CD4-positive, CD25-positive, alpha-beta regulatory T cell (primary cell): ENCODE measurements at regions not wholly inside any gene's neighbourhood (a gene's known extent, or its start where the extent isn't known, plus 50 kb on each side); places are given as distances from the start of the nearest gene placed in this dataset.
"Not testable (repeated sequence)": the region's sequence is repeated elsewhere in the genome, so short reads cannot be mapped to it uniquely, and the experiment has no call there.

Experiments used
- ATAC-seq, 2 donors: fragments of 150-1000 bp; cut with Tn5 transposase; one replicate each; pipeline ENCODE4 v1.10.0; 2021; ENCODE audit warnings: low read depth in 2 of 2, moderate number of reproducible peaks in 2 of 2, moderate library complexity in 1 of 2
- DNase-seq, 3 donors: peaks; one replicate each; pipeline versions ENCODE4 v3.0.0 to v3.0.0-alpha.2; 2012 to 2022; ENCODE audit warnings: mixed read lengths in 1 of 3
- H3K27ac ChIP-seq: one replicate; pipeline ENCODE4 v1.7.0; 2013; ENCODE audit warnings: mild to moderate bottlenecking, low read length; ENCODE audit not compliant: insufficient read depth, poor library complexity, severe bottlenecking
- H3K27me3 ChIP-seq: one replicate; pipeline ENCODE4 v1.7.0; 2013; ENCODE audit warnings: low read length; ENCODE audit not compliant: control insufficient read depth, insufficient read depth
- H3K36me3 ChIP-seq: one replicate; pipeline ENCODE4 v1.7.0; 2013; ENCODE audit warnings: mild to moderate bottlenecking, low read length, moderate library complexity; ENCODE audit not compliant: control insufficient read depth, insufficient read depth
- H3K4me1 ChIP-seq: 2 replicates; pipeline ENCODE4 v1.7.0; 2013; ENCODE audit warnings: mild to moderate bottlenecking, low read length; ENCODE audit not compliant: insufficient read depth, control insufficient read depth, poor library complexity, severe bottlenecking
- H3K4me3 ChIP-seq: one replicate; pipeline ENCODE4 v1.7.0; 2013; ENCODE audit warnings: low read depth, mild to moderate bottlenecking, low read length, moderate library complexity
- H3K9me3 ChIP-seq, 2 experiments: 1 replicate in 1 of 2; 2 replicates in 1 of 2; pipeline ENCODE4 v1.7.0; 2013; ENCODE audit warnings: low read length in 2 of 2, mild to moderate bottlenecking in 1 of 2, moderate library complexity in 1 of 2; ENCODE audit not compliant: control insufficient read depth in 2 of 2
- H3K27ac Mint-ChIP-seq, 3 donors: one replicate each; pipeline ENCODE4 v1.8.0; 2020 to 2022; ENCODE audit warnings: mild to moderate bottlenecking in 3 of 3, mixed read lengths in 3 of 3, moderate library complexity in 2 of 3
- H3K27me3 Mint-ChIP-seq: one replicate; pipeline ENCODE4 v1.8.0; 2022; ENCODE audit warnings: mild to moderate bottlenecking, mixed read lengths
- H3K36me3 Mint-ChIP-seq: one replicate; pipeline ENCODE4 v1.8.0; 2020; ENCODE audit warnings: mixed read lengths
- H3K4me1 Mint-ChIP-seq, 4 donors: one replicate each; pipeline ENCODE4 v1.8.0; 2020 to 2022; ENCODE audit warnings: mixed read lengths in 4 of 4, mild to moderate bottlenecking in 1 of 4
- H3K4me3 Mint-ChIP-seq, 4 donors: one replicate each; pipeline ENCODE4 v1.8.0; 2020 to 2022; ENCODE audit warnings: mild to moderate bottlenecking in 4 of 4, mixed read lengths in 4 of 4, moderate library complexity in 3 of 4
- H3K9me3 Mint-ChIP-seq, 7 donors: one replicate each; pipeline ENCODE4 v1.8.0; 2020 to 2022; ENCODE audit warnings: mixed read lengths in 7 of 7, mild to moderate bottlenecking in 3 of 7, moderate library complexity in 2 of 7

DNA sequence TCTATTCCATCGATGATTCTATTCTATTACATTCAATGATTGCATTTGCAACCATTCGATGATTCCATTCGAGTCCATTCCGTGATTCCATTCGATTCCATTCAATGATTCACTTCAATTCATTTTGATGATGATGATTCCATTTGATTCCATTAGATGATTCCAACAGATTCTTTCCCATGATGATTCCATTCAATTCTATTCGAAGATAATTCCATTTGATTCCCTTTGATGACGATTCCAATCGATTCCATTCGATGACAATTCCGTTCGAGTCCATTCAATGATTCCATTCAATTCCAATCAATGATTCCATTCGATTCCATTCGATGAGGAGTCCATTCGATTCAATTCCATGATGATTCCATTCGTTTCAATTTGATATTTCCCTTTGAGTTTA lies 1088.8 kb downstream of the RPIA start:
- peaks cover 4 to 97% (median 60%) of the 10 kb centered on the region in 7 donors for H3K9me3 Mint-ChIP-seq
- H3K4me3 ChIP-seq, result no peak overlapping the region
- no peaks in the 10 kb centered on the region for H3K27me3 Mint-ChIP-seq
- no peak overlapping the region for H3K27ac ChIP-seq
- peaks cover 45 to 89% of the 10 kb centered on the region in 2 experiments for H3K9me3 ChIP-seq
- DNase-seq, result no peak
- ATAC-seq, result no peak
- no peak overlapping the region for H3K4me3 Mint-ChIP-seq
- no peaks in the 10 kb centered on the region for H3K36me3 ChIP-seq
- H3K4me1 ChIP-seq, result no peaks in the 10 kb centered on the region
- peaks cover 22% of the 10 kb centered on the region for H3K36me3 Mint-ChIP-seq
- no peak overlapping the region for H3K27ac Mint-ChIP-seq
- H3K27me3 ChIP-seq, result no peaks in the 10 kb centered on the region
- H3K4me1 Mint-ChIP-seq, result no peaks in the 10 kb centered on the region

DNA sequence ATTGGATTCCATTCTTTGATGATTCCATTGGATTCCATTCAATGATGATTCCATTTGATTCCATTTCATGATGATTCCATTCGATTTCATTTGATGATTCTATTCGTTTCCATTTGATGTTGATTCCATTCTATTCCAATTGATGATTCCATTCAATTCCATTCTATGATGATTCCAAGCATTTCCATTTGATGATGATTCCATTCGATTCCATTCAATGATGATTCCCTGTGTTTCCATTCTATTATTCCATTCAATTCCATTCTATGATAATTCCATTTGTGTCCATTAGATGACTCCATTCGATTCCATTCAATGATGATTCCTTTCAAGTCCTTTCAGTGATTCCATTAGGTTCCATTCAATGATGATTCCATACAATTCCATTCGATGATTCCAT lies 1090.5 kb downstream of the RPIA start:
- Mint-ChIP-seq H3K4me3 (no peak overlapping the region), H3K9me3 (peaks cover 4 to 90% (median 53%) of the 10 kb centered on the region in 7 donors), H3K27me3 (no peaks in the 10 kb centered on the region), H3K4me1 (no peaks in the 10 kb centered on the region), H3K27ac (no peak overlapping the region), H3K36me3 (peaks cover 17% of the 10 kb centered on the region)
- Histone ChIP-seq H3K27me3 (no peaks in the 10 kb centered on the region), H3K9me3 (peaks cover 45 to 79% of the 10 kb centered on the region in 2 experiments), H3K36me3 (no peaks in the 10 kb centered on the region), H3K4me1 (no peaks in the 10 kb centered on the region), H3K4me3 (no peak overlapping the region), H3K27ac (no peak overlapping the region)
- ATAC-seq (no peak), DNase-seq (no peak)

DNA sequence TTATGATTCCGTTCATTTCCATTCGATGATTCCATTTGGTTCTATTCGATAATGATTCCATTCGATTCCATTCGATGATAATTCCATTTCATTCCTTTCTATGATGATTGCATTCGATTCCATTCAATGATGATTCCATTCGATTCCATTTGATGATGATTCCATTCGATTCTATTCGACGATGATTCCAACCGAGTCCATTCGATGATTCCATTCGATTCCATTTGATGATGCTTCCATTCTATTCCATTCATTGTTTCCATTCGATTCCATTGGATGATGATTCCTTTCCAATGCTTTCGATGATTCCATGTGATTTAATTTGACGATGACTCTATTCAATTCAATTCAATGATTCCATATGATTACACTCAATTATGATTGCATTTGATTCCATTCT lies 1093.5 kb downstream of the RPIA start:
- Histone ChIP-seq H3K9me3 (peaks cover 30 to 73% of the 10 kb centered on the region in 2 experiments), H3K4me3 (no peak overlapping the region), H3K4me1 (no peaks in the 10 kb centered on the region), H3K27ac (no peak overlapping the region), H3K27me3 (no peaks in the 10 kb centered on the region), H3K36me3 (no peaks in the 10 kb centered on the region)
- Mint-ChIP-seq H3K4me1 (no peaks in the 10 kb centered on the region), H3K4me3 (no peak overlapping the region), H3K27me3 (no peaks in the 10 kb centered on the region), H3K9me3 (peaks cover 0 to 93% (median 59%) of the 10 kb centered on the region in 7 donors), H3K36me3 (peaks cover 20% of the 10 kb centered on the region), H3K27ac (no peak overlapping the region)
- ATAC-seq, result no peak
- DNase-seq, result no peak

DNA sequence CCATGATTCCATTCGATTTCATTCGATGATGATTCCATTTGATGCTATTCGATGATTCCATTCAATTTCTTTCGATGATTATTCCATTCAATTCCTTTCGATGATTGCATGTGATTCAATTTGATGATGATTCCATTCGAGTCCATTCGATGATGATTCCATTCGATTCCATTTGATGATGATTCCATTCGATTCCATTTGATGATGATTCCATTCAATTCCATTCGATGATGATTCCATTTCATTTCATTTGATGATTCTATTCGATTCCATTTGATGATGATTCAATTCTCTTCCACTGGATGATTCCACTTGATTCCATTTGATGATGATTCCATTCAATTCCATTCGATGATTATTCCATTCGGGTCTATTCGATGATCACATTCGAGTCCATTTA lies 1094.1 kb downstream of the RPIA start:
- H3K4me3 ChIP-seq, ATAC-seq, H3K27me3 ChIP-seq, H3K27ac Mint-ChIP-seq, H3K4me1 ChIP-seq, H3K36me3 ChIP-seq, H3K27ac ChIP-seq, H3K4me3 Mint-ChIP-seq, H3K4me1 Mint-ChIP-seq, DNase-seq, H3K27me3 Mint-ChIP-seq: not testable (repeated sequence)
- Mint-ChIP-seq H3K36me3 (peaks cover 25% of the 10 kb centered on the region), H3K9me3 (peaks cover 0 to 93% (median 59%) of the 10 kb centered on the region in 7 donors)
- H3K9me3 ChIP-seq, result peaks cover 24 to 72% of the 10 kb centered on the region in 2 experiments

DNA sequence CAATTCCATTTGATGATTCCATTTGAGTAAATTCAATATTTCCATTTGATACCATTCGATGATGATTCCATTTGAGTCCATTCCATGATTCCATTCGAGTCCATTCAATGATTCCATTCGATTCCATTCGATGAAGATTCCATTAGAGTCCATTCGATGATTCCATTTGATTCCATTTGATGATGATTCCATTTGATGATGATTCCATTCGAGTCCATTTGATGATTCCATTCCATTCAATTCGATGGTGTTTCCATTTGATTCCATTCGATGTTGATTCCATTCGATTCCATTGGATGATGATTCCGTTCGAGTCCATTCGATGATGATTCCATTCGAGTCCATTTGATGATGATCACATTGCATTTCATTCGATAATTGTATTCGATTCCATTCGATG lies 1095.2 kb downstream of the RPIA start:
- H3K27ac Mint-ChIP-seq, ATAC-seq, DNase-seq, H3K4me1 Mint-ChIP-seq, H3K27ac ChIP-seq, H3K27me3 ChIP-seq, H3K4me3 Mint-ChIP-seq, H3K4me1 ChIP-seq, H3K36me3 ChIP-seq, H3K27me3 Mint-ChIP-seq, H3K4me3 ChIP-seq: not testable (repeated sequence)
- peaks cover 24% of the 10 kb centered on the region for H3K36me3 Mint-ChIP-seq
- peaks cover 0 to 92% (median 54%) of the 10 kb centered on the region in 7 donors for H3K9me3 Mint-ChIP-seq
- H3K9me3 ChIP-seq, result peaks cover 20 to 67% of the 10 kb centered on the region in 2 experiments

DNA sequence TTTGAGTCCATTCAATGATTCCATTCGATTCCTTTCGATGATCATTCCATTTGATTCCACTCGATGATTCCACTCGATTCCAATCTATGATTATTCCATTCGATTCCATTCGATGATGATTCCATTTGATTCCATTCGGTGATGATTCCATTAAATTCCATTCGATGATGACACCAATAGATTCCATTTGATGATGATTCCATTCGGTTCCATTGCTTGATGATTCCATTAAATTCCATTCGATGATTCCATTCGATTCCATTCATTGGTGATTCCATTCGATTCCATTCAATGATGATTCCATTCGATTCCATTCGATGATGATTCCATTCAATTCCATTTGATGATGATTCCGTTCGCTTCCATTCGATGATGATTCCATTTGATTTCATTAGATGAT lies 1104.1 kb downstream of the RPIA start:
- H3K27me3 Mint-ChIP-seq, H3K4me3 Mint-ChIP-seq, H3K36me3 ChIP-seq, ATAC-seq, H3K4me1 ChIP-seq, H3K4me1 Mint-ChIP-seq, H3K27me3 ChIP-seq, H3K4me3 ChIP-seq, H3K27ac ChIP-seq, DNase-seq, H3K27ac Mint-ChIP-seq: not testable (repeated sequence)
- peaks cover 10 to 66% of the 10 kb centered on the region in 2 experiments for H3K9me3 ChIP-seq
- Mint-ChIP-seq H3K9me3 (peaks cover 0 to 98% (median 41%) of the 10 kb centered on the region in 7 donors), H3K36me3 (peaks cover 14% of the 10 kb centered on the region)

DNA sequence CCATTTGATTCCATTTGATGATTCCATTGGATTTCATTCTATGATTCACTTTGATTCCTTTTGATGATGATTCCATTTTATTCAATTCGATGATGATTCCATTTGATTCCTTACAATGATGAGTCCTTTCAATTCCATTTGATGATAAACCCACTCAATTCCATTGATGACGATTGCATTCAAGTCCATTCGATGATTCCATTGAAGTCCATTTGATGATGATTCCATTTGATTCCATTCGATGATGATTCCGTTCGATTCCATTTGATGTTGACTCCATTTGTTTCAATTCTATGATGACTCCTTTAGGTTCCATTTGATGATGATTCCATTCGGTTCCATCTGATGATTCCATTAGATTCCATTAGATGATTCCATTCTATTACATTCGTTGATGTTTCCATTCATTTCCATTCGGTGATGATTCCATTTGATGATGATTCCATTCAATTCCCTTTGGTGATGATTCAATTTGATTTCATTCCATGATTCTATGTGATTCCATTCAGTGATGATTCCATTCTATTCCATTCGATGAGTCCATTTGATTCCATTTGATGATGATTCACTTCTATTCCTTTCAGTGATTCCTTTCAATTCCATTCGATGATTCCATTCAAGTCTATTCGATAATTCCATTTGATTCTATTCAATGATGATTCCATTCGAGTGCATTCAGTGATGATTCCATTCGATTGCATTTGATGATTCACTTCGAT lies 1106.0 kb downstream of the RPIA start:
- Mint-ChIP-seq H3K4me1 (no peaks in the 10 kb centered on the region), H3K36me3 (peaks cover 15% of the 10 kb centered on the region), H3K4me3 (no peak overlapping the region), H3K9me3 (peaks cover 0 to 98% (median 48%) of the 10 kb centered on the region in 7 donors), H3K27ac (no peak overlapping the region), H3K27me3 (no peaks in the 10 kb centered on the region)
- H3K27me3 ChIP-seq, result no peaks in the 10 kb centered on the region
- H3K4me3 ChIP-seq, result no peak overlapping the region
- peaks cover 22 to 63% of the 10 kb centered on the region in 2 experiments for H3K9me3 ChIP-seq
- no peaks in the 10 kb centered on the region for H3K36me3 ChIP-seq
- no peak for ATAC-seq
- DNase-seq, result no peak
- H3K27ac ChIP-seq, result no peak overlapping the region
- H3K4me1 ChIP-seq, result no peaks in the 10 kb centered on the region

DNA sequence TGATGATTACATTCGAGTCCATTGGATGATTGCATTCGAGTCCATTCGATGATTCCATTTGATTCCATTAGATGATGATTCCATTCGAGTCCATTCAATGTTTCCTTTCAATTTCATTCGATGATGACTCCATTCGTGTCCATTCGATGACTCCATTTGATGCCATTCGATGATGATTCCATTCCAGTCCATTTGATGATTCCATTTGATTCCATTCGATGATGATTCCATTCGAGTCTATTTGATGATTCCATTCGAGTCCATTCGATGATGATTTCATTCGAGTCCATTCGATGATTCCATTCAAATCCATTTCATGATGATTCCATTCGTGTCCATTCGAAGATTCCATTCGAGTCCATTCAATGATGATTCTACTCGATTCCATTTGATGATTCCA lies 1109.7 kb downstream of the RPIA start:
- Mint-ChIP-seq H3K36me3 (peaks cover 28% of the 10 kb centered on the region), H3K9me3 (peaks cover 0 to 98% (median 58%) of the 10 kb centered on the region in 7 donors)
- not testable (repeated sequence) for DNase-seq, H3K27ac ChIP-seq, H3K27ac Mint-ChIP-seq, H3K4me1 Mint-ChIP-seq, H3K27me3 Mint-ChIP-seq, H3K4me3 ChIP-seq, ATAC-seq, H3K4me1 ChIP-seq, H3K36me3 ChIP-seq, H3K27me3 ChIP-seq, H3K4me3 Mint-ChIP-seq
- H3K9me3 ChIP-seq, result peaks cover 34 to 72% of the 10 kb centered on the region in 2 experiments
